ENCODE measurements at regions not wholly inside any gene's neighbourhood (a gene's known extent, or its start where the extent isn't known, plus 50 kb on each side); places are given as distances from the start of the nearest gene placed in this dataset.

DNA sequence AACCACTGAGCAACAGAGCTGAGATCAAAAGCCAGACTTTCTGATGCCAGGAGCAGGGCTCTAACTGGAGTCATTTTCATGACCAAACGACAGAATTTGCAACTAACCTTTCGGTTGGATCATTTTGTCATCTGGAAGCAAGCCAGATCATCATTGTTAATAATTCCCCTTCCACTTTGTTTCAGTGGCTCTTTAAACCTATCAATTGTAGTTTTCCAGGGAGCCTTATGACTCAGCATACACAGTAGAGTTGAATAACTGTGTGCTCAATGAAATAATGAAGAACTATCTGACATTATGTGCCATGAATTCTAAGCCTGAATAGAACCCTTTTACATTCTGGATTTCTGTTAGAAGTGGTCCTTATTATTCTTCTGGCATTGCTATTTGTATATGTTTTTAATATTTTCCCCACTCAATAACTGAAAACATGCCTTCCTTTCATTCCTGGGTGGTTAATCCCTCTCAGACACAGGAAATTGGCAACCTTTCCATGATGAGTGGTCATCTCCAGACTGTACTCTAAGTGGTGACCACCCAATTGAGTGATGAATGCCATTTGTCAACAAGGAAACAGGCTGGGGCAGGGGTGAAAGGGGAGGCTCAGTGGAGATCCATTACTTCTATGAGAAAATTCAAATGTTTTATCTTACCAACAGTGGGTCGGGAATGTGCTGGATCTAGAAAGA, 431.8 kb downstream of the BCOR start (continued):
- no peak for TF ChIP-seq RAD21 (IDR thresholded peaks at IDR 0.05; ENCODE audit: low read length)
- TF ChIP-seq TEAD4 (IDR thresholded peaks at IDR 0.05; ENCODE audit: borderline replicate concordance, insufficient read depth) = 0 out of 2 replicates have a peak, but pooled peaks have one; percentile 29
- peak; percentile 47; the same call in 1 of the 2 replicates for TF ChIP-seq NFIC (IDR thresholded peaks at IDR 0.05; ENCODE audit: borderline replicate concordance)

DNA sequence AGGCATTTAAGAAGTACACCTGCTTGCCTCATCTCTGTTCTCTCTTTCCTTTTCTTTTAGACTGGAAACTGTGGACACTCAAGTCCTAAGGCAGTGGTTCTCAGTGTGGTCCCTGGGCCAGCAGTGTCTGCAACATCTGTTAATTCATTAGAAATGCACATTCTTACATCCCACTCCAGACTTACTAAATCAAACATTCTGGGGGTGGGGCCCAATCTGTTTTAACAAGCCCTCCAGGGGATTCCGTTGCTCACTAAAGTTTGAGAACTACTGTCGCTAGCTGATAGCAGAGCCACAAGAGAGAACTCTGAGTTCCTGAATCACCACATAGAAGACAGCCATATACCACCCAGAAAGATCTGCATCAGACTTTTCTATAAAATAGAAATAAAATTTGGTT, 430.6 kb downstream of the BCOR start:
- no peaks in the 10 kb centered on the region for H3K27me3 ChIP-seq (ENCODE audit: insufficient read depth)
- no peak overlapping the region for H3K9ac ChIP-seq
- ChIA-PET POLR2A (no interaction called here), CTCF (no interaction called here)
- H3K36me3 ChIP-seq (replicated peaks in 1 of 2; ENCODE audit: control insufficient read depth in 1 of 2, insufficient read depth in 2 of 2, low read length in 1 of 2) = no peaks in the 10 kb centered on the region
- no peaks in the 10 kb centered on the region for H3K79me2 ChIP-seq (ENCODE audit: insufficient read depth)
- H3K9me2 ChIP-seq = no peaks in the 10 kb centered on the region
- H3K4me1 ChIP-seq (ENCODE audit: control insufficient read depth in 1 of 2, insufficient read depth in 2 of 2, low read depth in 1 of 2, low read length in 1 of 2) = peaks cover 0 to 12% of the 10 kb centered on the region in 2 experiments; a peak in 1 of 4 replicates
- H3F3A ChIP-seq (replicated peaks; ENCODE audit: insufficient read depth) = no peaks in the 10 kb centered on the region
- no peak overlapping the region for H3K4me3 ChIP-seq (ENCODE audit: low read depth in 2 of 2, low read length in 1 of 2)
- no peaks in the 10 kb centered on the region for H4K20me1 ChIP-seq (ENCODE audit: insufficient read depth)
- DNase-seq = no peak
- no peaks in the 10 kb centered on the region for H3K9me3 ChIP-seq
- no peak for TF ChIP-seq NRF1 (IDR thresholded peaks at IDR 0.05; ENCODE audit: low read depth, low read length)
- no peak for TF ChIP-seq TAF1 (IDR thresholded peaks at IDR 0.05; ENCODE audit: borderline replicate concordance, low read depth, low read length)
- no peak for TF ChIP-seq EP300 (IDR thresholded peaks at IDR 0.05; ENCODE audit: borderline replicate concordance in 1 of 2, low read depth in 1 of 2, low read length in 1 of 2)
- no peak for TF ChIP-seq FOXM1 (IDR thresholded peaks at IDR 0.05; ENCODE audit: low read depth)
- TF ChIP-seq, protein P1, sequence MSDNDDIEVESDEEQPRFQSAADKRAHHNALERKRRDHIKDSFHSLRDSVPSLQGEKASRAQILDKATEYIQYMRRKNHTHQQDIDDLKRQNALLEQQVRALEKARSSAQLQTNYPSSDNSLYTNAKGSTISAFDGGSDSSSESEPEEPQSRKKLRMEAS (IDR thresholded peaks at IDR 0.05; ENCODE audit: low read depth) = no peak
- TF ChIP-seq JUND (IDR thresholded peaks at IDR 0.05) = no peak
- TF ChIP-seq, protein P2, sequence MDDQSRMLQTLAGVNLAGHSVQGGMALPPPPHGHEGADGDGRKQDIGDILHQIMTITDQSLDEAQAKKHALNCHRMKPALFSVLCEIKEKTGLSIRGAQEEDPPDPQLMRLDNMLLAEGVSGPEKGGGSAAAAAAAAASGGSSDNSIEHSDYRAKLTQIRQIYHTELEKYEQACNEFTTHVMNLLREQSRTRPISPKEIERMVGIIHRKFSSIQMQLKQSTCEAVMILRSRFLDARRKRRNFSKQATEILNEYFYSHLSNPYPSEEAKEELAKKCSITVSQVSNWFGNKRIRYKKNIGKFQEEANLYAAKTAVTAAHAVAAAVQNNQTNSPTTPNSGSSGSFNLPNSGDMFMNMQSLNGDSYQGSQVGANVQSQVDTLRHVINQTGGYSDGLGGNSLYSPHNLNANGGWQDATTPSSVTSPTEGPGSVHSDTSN (IDR thresholded peaks at IDR 0.05) = no peak
- TF ChIP-seq NFIC (IDR thresholded peaks at IDR 0.05; ENCODE audit: borderline replicate concordance) = no peak
- TF ChIP-seq, protein P3, sequence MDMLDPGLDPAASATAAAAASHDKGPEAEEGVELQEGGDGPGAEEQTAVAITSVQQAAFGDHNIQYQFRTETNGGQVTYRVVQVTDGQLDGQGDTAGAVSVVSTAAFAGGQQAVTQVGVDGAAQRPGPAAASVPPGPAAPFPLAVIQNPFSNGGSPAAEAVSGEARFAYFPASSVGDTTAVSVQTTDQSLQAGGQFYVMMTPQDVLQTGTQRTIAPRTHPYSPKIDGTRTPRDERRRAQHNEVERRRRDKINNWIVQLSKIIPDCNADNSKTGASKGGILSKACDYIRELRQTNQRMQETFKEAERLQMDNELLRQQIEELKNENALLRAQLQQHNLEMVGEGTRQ (IDR thresholded peaks at IDR 0.05; ENCODE audit: borderline replicate concordance, low read depth, low read length) = no peak
- no peak for TF ChIP-seq GATA2 (CRISPR knock-in tag; IDR thresholded peaks at IDR 0.05)
- no peak for TF ChIP-seq FOXJ3 (CRISPR knock-in tag; IDR thresholded peaks at IDR 0.05)
- TF ChIP-seq, protein P4, sequence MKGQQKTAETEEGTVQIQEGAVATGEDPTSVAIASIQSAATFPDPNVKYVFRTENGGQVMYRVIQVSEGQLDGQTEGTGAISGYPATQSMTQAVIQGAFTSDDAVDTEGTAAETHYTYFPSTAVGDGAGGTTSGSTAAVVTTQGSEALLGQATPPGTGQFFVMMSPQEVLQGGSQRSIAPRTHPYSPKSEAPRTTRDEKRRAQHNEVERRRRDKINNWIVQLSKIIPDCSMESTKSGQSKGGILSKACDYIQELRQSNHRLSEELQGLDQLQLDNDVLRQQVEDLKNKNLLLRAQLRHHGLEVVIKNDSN (IDR thresholded peaks at IDR 0.05; ENCODE audit: borderline replicate concordance, low read depth) = no peak
- TF ChIP-seq RXRA (IDR thresholded peaks at IDR 0.05; ENCODE audit: borderline replicate concordance, low read depth) = no peak
- no peak for TF ChIP-seq CHD2 (IDR thresholded peaks at IDR 0.05; ENCODE audit: low read length, partially characterized antibody)
- TF ChIP-seq GABPA (IDR thresholded peaks at IDR 0.05; ENCODE audit: low read depth) = no peak
- TF ChIP-seq RCOR1 (IDR thresholded peaks at IDR 0.05; ENCODE audit: low read length) = no peak
- TF ChIP-seq, protein P5, sequence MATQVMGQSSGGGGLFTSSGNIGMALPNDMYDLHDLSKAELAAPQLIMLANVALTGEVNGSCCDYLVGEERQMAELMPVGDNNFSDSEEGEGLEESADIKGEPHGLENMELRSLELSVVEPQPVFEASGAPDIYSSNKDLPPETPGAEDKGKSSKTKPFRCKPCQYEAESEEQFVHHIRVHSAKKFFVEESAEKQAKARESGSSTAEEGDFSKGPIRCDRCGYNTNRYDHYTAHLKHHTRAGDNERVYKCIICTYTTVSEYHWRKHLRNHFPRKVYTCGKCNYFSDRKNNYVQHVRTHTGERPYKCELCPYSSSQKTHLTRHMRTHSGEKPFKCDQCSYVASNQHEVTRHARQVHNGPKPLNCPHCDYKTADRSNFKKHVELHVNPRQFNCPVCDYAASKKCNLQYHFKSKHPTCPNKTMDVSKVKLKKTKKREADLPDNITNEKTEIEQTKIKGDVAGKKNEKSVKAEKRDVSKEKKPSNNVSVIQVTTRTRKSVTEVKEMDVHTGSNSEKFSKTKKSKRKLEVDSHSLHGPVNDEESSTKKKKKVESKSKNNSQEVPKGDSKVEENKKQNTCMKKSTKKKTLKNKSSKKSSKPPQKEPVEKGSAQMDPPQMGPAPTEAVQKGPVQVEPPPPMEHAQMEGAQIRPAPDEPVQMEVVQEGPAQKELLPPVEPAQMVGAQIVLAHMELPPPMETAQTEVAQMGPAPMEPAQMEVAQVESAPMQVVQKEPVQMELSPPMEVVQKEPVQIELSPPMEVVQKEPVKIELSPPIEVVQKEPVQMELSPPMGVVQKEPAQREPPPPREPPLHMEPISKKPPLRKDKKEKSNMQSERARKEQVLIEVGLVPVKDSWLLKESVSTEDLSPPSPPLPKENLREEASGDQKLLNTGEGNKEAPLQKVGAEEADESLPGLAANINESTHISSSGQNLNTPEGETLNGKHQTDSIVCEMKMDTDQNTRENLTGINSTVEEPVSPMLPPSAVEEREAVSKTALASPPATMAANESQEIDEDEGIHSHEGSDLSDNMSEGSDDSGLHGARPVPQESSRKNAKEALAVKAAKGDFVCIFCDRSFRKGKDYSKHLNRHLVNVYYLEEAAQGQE (IDR thresholded peaks at IDR 0.05; ENCODE audit: low read depth, low read length) = no peak
- H3K4me2 ChIP-seq = no peak overlapping the region
- 76% methylated on average over 2 of the region's 2 CpGs for WGBS (ENCODE audit: low lambda C conversion rate)
- peak overlapping the region; percentile 71 to 76; a peak in 2 of 4 replicates for H3K27ac ChIP-seq (ENCODE audit: low read depth in 2 of 2, low read length in 1 of 2)
- H2AFZ ChIP-seq (ENCODE audit: low read depth) = no peak overlapping the region
